Endodermal cell (in vitro differentiated cells): ENCODE measurements at regions not wholly inside any gene's neighbourhood (a gene's known extent, or its start where the extent isn't known, plus 50 kb on each side); places are given as distances from the start of the nearest gene placed in this dataset.

Experiments
- DNase-seq: peaks from one replicate; pipeline ENCODE4 v3.0.0-alpha.2; 2017
- H3K27ac ChIP-seq: 2 replicates; pipeline ENCODE4 v1.5.1; 2013; ENCODE audit warnings: mild to moderate bottlenecking, low read depth, low read length, moderate library complexity
- H3K27me3 ChIP-seq: 2 replicates; pipeline ENCODE4 v1.6.1; 2013; ENCODE audit warnings: mild to moderate bottlenecking, low read length, moderate library complexity; ENCODE audit not compliant: insufficient read depth, control insufficient read depth, poor library complexity, severe bottlenecking
- H3K36me3 ChIP-seq: 2 replicates; pipeline ENCODE4 v1.7.0; 2013; ENCODE audit warnings: mild to moderate bottlenecking, low read length, moderate library complexity; ENCODE audit not compliant: control insufficient read depth, insufficient read depth
- H3K4me1 ChIP-seq: one replicate; pipeline ENCODE4 v1.7.0; 2013; ENCODE audit warnings: low read length; ENCODE audit not compliant: control insufficient read depth, insufficient read depth
- H3K4me3 ChIP-seq: 2 replicates; pipeline ENCODE4 v1.5.1; 2013; ENCODE audit warnings: mild to moderate bottlenecking, low read length, moderate library complexity
- H3K9ac ChIP-seq: 2 replicates; pipeline ENCODE4 v1.6.1; 2013; ENCODE audit warnings: mild to moderate bottlenecking, low read length, moderate library complexity; ENCODE audit not compliant: poor library complexity, severe bottlenecking; ENCODE audit errors: extremely low read depth
- H3K9me3 ChIP-seq: 2 replicates; pipeline ENCODE4 v1.6.1; 2013; ENCODE audit warnings: mild to moderate bottlenecking, low read length, moderate library complexity; ENCODE audit not compliant: control insufficient read depth
- H3K27ac Mint-ChIP-seq: 2 replicates; pipeline ENCODE4 v1.8.0; 2020; ENCODE audit warnings: mixed read lengths
- H3K27me3 Mint-ChIP-seq: 2 replicates; pipeline ENCODE4 v1.8.0; 2021; ENCODE audit warnings: mild to moderate bottlenecking, mixed read lengths; ENCODE audit not compliant: insufficient read depth
- H3K36me3 Mint-ChIP-seq: 2 replicates; pipeline ENCODE4 v1.8.0; 2020; ENCODE audit warnings: low read depth, mixed read lengths
- H3K4me1 Mint-ChIP-seq: 2 replicates; pipeline ENCODE4 v1.8.0; 2020; ENCODE audit warnings: mixed read lengths
- H3K4me3 Mint-ChIP-seq: 2 replicates; pipeline ENCODE4 v1.8.0; 2020; ENCODE audit warnings: mild to moderate bottlenecking, moderate library complexity, mixed read lengths
- H3K9me3 Mint-ChIP-seq: 2 replicates; pipeline ENCODE4 v1.8.0; 2020; ENCODE audit warnings: mild to moderate bottlenecking, mixed read lengths
- WGBS, 2 experiments: methylation state at CpG; one replicate each; pipeline versions ENCODE4 v1.1.5 to v1.1.7; 2013; ENCODE audit warnings: missing lambda C conversion rate in 2 of 2, mixed read lengths in 1 of 2; ENCODE audit not compliant: insufficient coverage in 1 of 2, insufficient read length in 1 of 2; 5-methylcytosine and 5-hydroxymethylcytosine counted together
- TF ChIP-seq, protein P1 (sequence below): fragments of 200-600 bp; sonication (generic); conservative IDR thresholded peaks from 2 replicates; pipeline ENCODE4 v1.5.0; 2021; ENCODE audit warnings: antibody characterized with exemption, mild to moderate bottlenecking

- Mint-ChIP-seq H3K36me3 (peaks cover 18% of the 10 kb centered on the region), H3K27me3 (no peaks in the 10 kb centered on the region), H3K27ac (no peak overlapping the region), H3K4me3 (peak overlapping the region; percentile 49), H3K4me1 (peaks cover 37% of the 10 kb centered on the region), H3K9me3 (peaks cover 10% of the 10 kb centered on the region)
- Histone ChIP-seq H3K9ac (no peak overlapping the region), H3K9me3 (no peaks in the 10 kb centered on the region), H3K27me3 (no peaks in the 10 kb centered on the region), H3K36me3 (no peaks in the 10 kb centered on the region), H3K4me3 (no peak overlapping the region), H3K27ac (no peak overlapping the region), H3K4me1 (peaks cover 16% of the 10 kb centered on the region)
- no peak for DNase-seq
- TF ChIP-seq, protein P1, sequence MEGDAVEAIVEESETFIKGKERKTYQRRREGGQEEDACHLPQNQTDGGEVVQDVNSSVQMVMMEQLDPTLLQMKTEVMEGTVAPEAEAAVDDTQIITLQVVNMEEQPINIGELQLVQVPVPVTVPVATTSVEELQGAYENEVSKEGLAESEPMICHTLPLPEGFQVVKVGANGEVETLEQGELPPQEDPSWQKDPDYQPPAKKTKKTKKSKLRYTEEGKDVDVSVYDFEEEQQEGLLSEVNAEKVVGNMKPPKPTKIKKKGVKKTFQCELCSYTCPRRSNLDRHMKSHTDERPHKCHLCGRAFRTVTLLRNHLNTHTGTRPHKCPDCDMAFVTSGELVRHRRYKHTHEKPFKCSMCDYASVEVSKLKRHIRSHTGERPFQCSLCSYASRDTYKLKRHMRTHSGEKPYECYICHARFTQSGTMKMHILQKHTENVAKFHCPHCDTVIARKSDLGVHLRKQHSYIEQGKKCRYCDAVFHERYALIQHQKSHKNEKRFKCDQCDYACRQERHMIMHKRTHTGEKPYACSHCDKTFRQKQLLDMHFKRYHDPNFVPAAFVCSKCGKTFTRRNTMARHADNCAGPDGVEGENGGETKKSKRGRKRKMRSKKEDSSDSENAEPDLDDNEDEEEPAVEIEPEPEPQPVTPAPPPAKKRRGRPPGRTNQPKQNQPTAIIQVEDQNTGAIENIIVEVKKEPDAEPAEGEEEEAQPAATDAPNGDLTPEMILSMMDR: no peak
- 94 to 96% methylated on average over 3 to 6 of the region's 6 CpGs for WGBS, 2 experiments
Measured at GRCh38 chr2:146547236-146547635, 1297.6 kb upstream of the ACVR2A start.

DNA sequence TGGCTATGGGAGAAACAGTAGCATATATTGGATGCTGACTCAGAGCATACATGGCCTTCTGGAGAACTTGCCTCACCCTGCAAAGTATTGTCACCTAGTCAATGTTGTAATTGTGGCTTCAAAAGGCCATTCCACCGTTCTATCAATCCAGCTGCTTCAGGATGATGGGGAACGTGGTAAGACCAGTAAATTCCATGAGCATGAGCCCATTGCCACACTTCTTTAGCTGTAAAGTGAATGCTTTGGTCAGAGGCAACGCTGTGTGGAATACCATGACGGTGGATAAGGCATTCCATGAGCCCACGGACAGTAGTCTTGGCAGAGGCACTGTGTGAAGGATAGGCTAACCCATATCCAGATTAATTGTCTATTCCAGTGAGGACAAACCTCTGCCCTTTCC is 1300.1 kb upstream of the ACVR2A start:
- Mint-ChIP-seq H3K36me3 (peaks cover 18% of the 10 kb centered on the region), H3K4me3 (no peak overlapping the region), H3K9me3 (peaks cover 10% of the 10 kb centered on the region), H3K4me1 (peaks cover 44% of the 10 kb centered on the region), H3K27me3 (no peaks in the 10 kb centered on the region), H3K27ac (no peak overlapping the region)
- Histone ChIP-seq H3K9me3 (no peaks in the 10 kb centered on the region), H3K27ac (no peak overlapping the region), H3K9ac (no peak overlapping the region), H3K4me3 (no peak overlapping the region), H3K36me3 (no peaks in the 10 kb centered on the region), H3K27me3 (no peaks in the 10 kb centered on the region), H3K4me1 (peaks cover 8% of the 10 kb centered on the region)
- DNase-seq: no peak
- 93 to 100% methylated on average over 3 to 5 of the region's 5 CpGs for WGBS, 2 experiments
- TF ChIP-seq, protein P1: no peak

- H3K36me3 Mint-ChIP-seq: peaks cover 26% of the 10 kb centered on the region
- peak overlapping the region; percentile 88 for H3K27ac Mint-ChIP-seq
- peaks cover 3% of the 10 kb centered on the region for H3K4me1 ChIP-seq
- peaks cover 11% of the 10 kb centered on the region for H3K9me3 ChIP-seq
- no peak overlapping the region for H3K4me3 Mint-ChIP-seq
- no peak for DNase-seq
- H3K27ac ChIP-seq: no peak overlapping the region
- H3K9ac ChIP-seq: no peak overlapping the region
- no peaks in the 10 kb centered on the region for H3K27me3 ChIP-seq
- 64% methylated on average over 1 of the region's 1 CpG; no CpG with 5 or more reads in 1 of the 2 experiments for WGBS, 2 experiments
- peaks cover 33% of the 10 kb centered on the region for H3K4me1 Mint-ChIP-seq
- H3K4me3 ChIP-seq: no peak overlapping the region
- TF ChIP-seq, protein P1: no peak
- H3K27me3 Mint-ChIP-seq: no peaks in the 10 kb centered on the region
- H3K36me3 ChIP-seq: no peaks in the 10 kb centered on the region
- peaks cover 20% of the 10 kb centered on the region for H3K9me3 Mint-ChIP-seq
Measured at GRCh38 chr2:146541896-146542295, 1302.9 kb upstream of the ACVR2A start.
